CD4-positive, alpha-beta T cell treated with Interleukin-4 for 1 hour (primary cell): ENCODE measurements at regions not wholly inside any gene's neighbourhood (a gene's known extent, or its start where the extent isn't known, plus 50 kb on each side); places are given as distances from the start of the nearest gene placed in this dataset.

Source experiments
- DNase-seq, 2 donors: peaks; one replicate each; pipeline ENCODE4 v3.0.0-alpha.2; 2020 to 2022

DNA sequence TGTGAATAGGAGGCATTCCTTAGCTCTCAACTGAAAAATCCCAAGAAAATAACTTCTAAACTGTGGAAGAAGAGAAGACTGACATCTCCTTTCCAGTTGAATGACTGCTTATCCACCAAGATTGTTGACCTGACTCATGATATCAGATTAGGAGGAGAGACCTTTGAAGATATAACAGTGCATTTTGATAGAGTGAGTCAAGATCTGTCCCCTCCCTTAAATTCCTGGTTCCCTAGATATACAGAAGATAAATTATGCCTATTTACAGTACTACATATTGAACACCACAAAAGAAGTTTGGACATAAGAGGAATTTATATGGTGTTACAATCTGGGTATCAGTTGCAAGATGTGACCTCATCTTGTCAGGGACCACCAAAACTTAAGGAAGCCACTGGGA is 285.3 kb upstream of the ZSWIM2 start:
- DNase-seq = no peak

GRCh38 chr2:187129868-187130267 is 280.9 kb upstream of the ZSWIM2 start:
- DNase-seq = no peak

DNA sequence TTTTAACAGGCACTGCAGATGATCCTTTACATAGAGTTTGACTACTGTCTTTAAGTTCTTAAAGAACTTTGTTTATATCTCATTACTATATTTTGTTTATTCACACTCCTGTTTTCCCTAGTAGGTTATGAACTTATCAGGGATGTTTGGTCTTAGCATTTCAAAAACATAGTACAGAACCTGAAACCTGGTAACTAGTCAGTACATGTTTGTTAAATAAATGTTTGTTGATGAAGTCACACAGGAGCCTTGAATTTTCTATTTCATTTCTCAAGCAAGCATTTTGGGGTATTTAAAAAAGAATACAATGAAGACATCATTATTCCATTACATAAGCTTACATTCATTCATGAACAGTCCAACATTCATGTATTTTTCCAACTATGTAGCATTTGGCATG is 280.3 kb upstream of the ZSWIM2 start:
- DNase-seq = no peak

- no peak for DNase-seq
Observed at GRCh38 chr2:187126247-187127005, 277.5 kb upstream of the ZSWIM2 start.

GRCh38 chr2:187125318-187125717 is 276.3 kb upstream of the ZSWIM2 start:
- no peak for DNase-seq

GRCh38 chr2:187124529-187124928 is 275.6 kb upstream of the ZSWIM2 start:
- DNase-seq = no peak

GRCh38 chr2:187118331-187119099 is 269.5 kb upstream of the ZSWIM2 start:
- DNase-seq = no peak

GRCh38 chr2:187117483-187117882 is 268.5 kb upstream of the ZSWIM2 start:
- DNase-seq = no peak

DNA sequence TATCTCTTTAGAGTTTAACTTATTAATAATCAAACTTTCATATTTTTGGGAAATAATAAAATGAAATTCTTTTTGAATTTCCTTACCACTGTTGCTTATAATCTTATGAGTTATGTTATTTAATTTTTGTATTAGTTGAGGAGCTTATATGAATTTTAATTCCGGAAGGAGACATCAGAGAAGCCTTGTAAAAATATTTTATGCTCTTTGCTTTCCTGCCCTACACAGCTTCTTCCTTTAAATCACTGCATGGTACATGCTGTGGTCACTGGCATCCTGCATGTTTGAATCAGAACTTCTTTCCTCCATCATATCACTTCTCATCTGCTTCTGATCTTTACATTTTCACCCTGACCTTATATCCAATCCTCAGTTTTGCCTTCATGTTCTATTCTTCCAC is 266.7 kb upstream of the ZSWIM2 start:
- DNase-seq = no peak

DNA sequence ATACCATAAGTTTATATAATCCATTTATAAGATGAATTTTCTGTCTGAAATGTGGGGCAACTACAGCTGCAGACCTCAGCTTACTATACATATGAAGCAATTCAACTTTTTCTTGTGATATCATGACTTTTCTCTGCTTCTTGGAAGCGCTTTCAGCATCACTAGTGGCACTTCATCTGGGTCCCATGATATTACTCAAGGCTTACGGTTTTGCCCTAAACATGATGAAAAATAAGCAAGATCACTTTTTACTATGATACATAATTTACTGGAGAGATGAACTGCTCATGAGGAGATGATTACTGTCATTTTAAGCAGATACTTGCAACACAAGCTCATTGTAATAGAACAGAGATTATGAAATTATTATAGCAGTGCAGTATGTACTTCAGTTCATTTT is 258.0 kb upstream of the ZSWIM2 start:
- DNase-seq = no peak

DNA sequence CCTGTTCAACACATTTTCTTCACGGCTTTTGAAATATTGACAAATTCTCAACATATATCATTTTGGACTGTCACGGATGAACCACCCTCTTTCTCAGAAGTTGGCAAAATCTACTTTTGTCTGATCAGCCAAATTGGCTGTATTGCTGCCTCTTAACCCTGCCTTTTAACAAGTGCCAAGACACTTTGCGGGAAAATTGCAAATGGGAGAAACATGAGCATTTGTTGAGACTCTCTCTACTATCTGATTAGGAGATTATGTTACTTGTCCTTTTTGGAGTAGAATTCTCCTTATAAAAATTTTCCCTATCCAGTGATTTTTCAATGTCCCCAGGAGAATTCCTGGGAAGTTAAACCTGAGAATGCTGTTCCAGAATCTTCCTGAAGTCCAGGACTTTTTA is 256.2 kb upstream of the ZSWIM2 start:
- DNase-seq = no peak

- no peak for DNase-seq
Observed at GRCh38 chr2:187102381-187102780, 253.4 kb upstream of the ZSWIM2 start.

DNA sequence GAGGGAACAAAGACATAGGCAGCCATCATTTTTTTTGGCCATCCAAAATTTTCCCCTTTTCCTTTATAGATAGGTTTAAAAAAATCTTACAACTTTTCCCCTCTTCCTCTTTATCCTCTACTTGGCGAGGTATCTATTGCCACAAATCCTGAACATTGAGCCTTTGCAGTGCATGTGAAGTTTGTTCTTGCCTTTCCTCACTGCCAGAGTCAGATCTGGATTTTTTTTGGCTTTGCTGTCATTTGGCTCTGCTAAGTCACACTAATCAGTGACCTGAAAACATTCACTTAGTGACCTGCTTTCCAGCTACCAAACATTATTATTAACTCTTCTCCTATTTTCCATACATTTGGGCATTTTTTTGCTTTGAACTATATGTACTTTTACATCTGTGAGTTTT is 249.2 kb upstream of the ZSWIM2 start:
- DNase-seq = no peak

GRCh38 chr2:187093771-187094412 is 244.9 kb upstream of the ZSWIM2 start:
- DNase-seq = no peak

DNA sequence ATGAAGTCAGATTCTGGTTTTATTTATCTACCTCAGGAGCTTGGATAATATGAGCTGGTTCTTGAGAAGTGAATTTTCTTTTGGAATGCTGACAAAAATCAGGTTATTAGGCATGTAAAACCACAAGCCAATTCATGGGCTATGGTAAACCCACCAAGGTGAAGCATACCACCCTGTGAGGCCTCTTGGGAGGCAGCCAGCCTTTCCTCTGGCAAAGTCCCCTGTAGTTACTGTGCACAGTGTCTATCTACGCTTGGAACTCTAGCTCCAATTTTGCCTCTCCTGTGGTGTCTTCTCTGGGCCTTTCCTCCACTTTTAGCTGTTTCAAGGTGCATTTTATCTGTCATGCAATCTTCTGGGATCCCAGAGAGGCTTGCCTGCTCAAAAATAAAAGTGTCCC is 242.7 kb upstream of the ZSWIM2 start:
- DNase-seq = no peak

DNA sequence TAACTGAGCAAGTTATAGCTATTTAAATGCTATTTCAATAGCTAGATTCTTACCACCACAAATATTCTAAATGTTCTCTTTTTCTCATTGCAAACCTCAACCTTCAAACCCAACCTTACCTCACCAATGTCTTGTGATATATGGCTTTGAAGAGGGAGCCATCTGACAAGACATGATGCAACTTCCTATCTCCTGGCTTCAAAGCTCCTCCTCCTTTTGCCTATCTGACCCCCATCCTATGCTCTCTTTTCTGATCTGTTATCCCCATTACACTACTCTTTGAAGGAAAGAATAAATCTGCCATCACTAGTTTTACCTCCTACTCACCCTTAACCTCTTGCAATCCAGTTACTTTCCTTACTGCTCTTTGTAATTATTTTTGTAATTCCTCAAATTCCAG is 235.6 kb upstream of the ZSWIM2 start:
- no peak for DNase-seq

GRCh38 chr2:187081461-187081860 is 232.5 kb upstream of the ZSWIM2 start:
- no peak for DNase-seq

- no peak for DNase-seq
Observed at GRCh38 chr2:187079901-187080300, 230.9 kb upstream of the ZSWIM2 start.

DNA sequence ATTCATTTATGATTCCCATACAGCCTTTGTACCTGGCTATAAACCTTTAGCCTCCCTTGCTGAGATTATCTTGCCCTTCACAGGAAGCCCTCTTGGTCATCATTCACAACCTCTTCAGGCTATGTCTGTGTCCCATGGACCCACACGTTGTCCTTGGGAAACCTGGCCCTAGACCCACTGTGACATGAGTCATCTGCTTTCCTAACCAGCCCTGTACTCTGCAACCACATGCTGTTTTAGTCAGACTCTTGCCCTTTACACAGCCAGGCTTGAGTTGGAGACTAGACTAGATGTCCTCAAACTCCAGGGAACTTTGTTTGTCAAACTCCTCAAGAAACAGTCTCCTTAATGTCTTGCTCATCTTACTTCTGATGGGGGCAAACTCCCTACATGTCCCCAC is 229.3 kb upstream of the ZSWIM2 start:
- no peak for DNase-seq

GRCh38 chr2:187075671-187076070 is 226.7 kb upstream of the ZSWIM2 start:
- DNase-seq = no peak

GRCh38 chr2:187075199-187075635 is 226.2 kb upstream of the ZSWIM2 start:
- DNase-seq = no peak

DNA sequence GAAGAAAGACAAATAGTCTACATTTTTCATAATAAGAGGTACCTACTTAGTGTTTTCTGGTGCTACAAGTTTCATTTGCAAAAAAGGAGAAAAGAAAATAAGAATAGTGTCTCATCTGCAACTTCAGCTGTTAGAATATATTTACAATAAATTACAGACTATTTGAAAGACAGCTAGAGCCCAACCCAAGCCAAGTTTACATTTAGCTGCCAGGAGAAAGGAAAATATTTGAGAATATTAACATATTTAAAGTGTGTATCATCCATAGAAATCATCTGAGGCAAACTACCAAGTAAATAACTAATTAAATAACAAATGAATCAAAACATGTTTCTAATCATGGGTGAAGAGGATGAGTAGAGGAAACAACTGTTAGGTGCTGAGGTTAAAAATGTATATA is 209.2 kb upstream of the ZSWIM2 start:
- no peak for DNase-seq

- DNase-seq = no peak
Observed at GRCh38 chr2:187057466-187057865, 208.5 kb upstream of the ZSWIM2 start.
